Vagina (tissue), 2 donors: ENCODE measurements at regions not wholly inside any gene's neighbourhood (a gene's known extent, or its start where the extent isn't known, plus 50 kb on each side); places are given as distances from the start of the nearest gene placed in this dataset.

Experiments
- DNase-seq, 2 donors: peaks; one replicate each; pipeline ENCODE4 v3.0.0-alpha.2; 2017; ENCODE audit errors: extremely low spot score in 2 of 2
- H3K27ac ChIP-seq: fragments of 200-600 bp; sonication (generic); one replicate; pipeline ENCODE4 v1.5.1; 2019
- H3K27me3 ChIP-seq: fragments of 200-600 bp; sonication (generic); one replicate; pipeline ENCODE4 v1.5.1; 2019
- H3K36me3 ChIP-seq, 2 donors: fragments of 200-600 bp; sonication (generic); one replicate each; pipeline ENCODE4 v1.5.1; 2017 to 2019
- H3K4me1 ChIP-seq: fragments of 200-600 bp; sonication (generic); one replicate; pipeline ENCODE4 v1.5.1; 2019
- H3K4me3 ChIP-seq, 2 donors: fragments of 200-600 bp; sonication (generic); 1 replicate in 1 of 2; 2 replicates in 1 of 2; pipeline ENCODE4 v1.5.1; 2016 to 2019
- H3K9me3 ChIP-seq: fragments of 200-600 bp; sonication (generic); one replicate; pipeline ENCODE4 v1.5.1; 2019
- CTCF ChIP-seq, 3 experiments: fragments of 450-650 bp in 2 of 3; fragments of 200-600 bp in 1 of 3; sonication (generic) in 1 of 3; IDR thresholded peaks; one replicate each; pipeline ENCODE4 v1.5.1; 2017 to 2019; ENCODE audit warnings: antibody characterized with exemption in 3 of 3, mild to moderate bottlenecking in 2 of 3, moderate library complexity in 2 of 3
- POLR2A ChIP-seq, 2 donors: fragments of 450-650 bp; IDR thresholded peaks; one replicate each; pipeline ENCODE4 v1.6.1; 2017; ENCODE audit warnings: antibody characterized with exemption in 2 of 2, mild to moderate bottlenecking in 2 of 2, moderate library complexity in 2 of 2
- POLR2AphosphoS5 ChIP-seq, 2 donors: sonication (generic); formaldehyde crosslinking; IDR thresholded peaks; one replicate each; pipeline ENCODE4 v1.9.0; 2017; ENCODE audit warnings: antibody characterized with exemption in 2 of 2, mild to moderate bottlenecking in 2 of 2, low read depth in 1 of 2; ENCODE audit not compliant: insufficient read depth in 1 of 2
- intact Hi-C: fragments of 100-400 bp; cut with DNase I; formaldehyde crosslinking; loops from one replicate; pipeline ENCODE4 v1.15.1; 2023

GRCh38 chr18:42471885-42472284, 516.9 kb downstream of the PIK3C3 start:
- no peak overlapping the region for H3K27ac ChIP-seq
- no peaks in the 10 kb centered on the region for H3K27me3 ChIP-seq
- H3K4me1 ChIP-seq = no peaks in the 10 kb centered on the region
- TF ChIP-seq CTCF (IDR thresholded peaks at IDR 0.05) (no peak), POLR2AphosphoS5 (IDR thresholded peaks at IDR 0.05; ENCODE audit: insufficient read depth in 1 of 2, low read depth in 1 of 2) (no peak), POLR2A (IDR thresholded peaks at IDR 0.05) (no peak)
- no peak for DNase-seq
- no peaks in the 10 kb centered on the region for H3K9me3 ChIP-seq
- H3K36me3 ChIP-seq = no peaks in the 10 kb centered on the region
- intact Hi-C loops = no loop called here
- H3K4me3 ChIP-seq = no peak overlapping the region

- no peak for TF ChIP-seq CTCF (IDR thresholded peaks at IDR 0.05)
- TF ChIP-seq POLR2A (IDR thresholded peaks at IDR 0.05) = no peak
- TF ChIP-seq POLR2AphosphoS5 (IDR thresholded peaks at IDR 0.05; ENCODE audit: insufficient read depth in 1 of 2, low read depth in 1 of 2) = no peak
These were observed 518.6 kb downstream of the PIK3C3 start for GRCh38 chr18:42473611-42474010.

GRCh38 chr18:42474577-42474976, 519.5 kb downstream of the PIK3C3 start:
- no peak overlapping the region for H3K27ac ChIP-seq
- no peak for DNase-seq
- TF ChIP-seq POLR2A (IDR thresholded peaks at IDR 0.05) (no peak), CTCF (IDR thresholded peaks at IDR 0.05) (no peak), POLR2AphosphoS5 (IDR thresholded peaks at IDR 0.05; ENCODE audit: insufficient read depth in 1 of 2, low read depth in 1 of 2) (no peak)
- H3K4me3 ChIP-seq = no peak overlapping the region
- H3K36me3 ChIP-seq = no peaks in the 10 kb centered on the region
- intact Hi-C loops = no loop called here
- H3K9me3 ChIP-seq = no peaks in the 10 kb centered on the region
- H3K4me1 ChIP-seq = no peaks in the 10 kb centered on the region
- no peaks in the 10 kb centered on the region for H3K27me3 ChIP-seq

More at GRCh38 chr18:42473611-42474010, 518.6 kb downstream of the PIK3C3 start:
- no peak overlapping the region for H3K4me3 ChIP-seq
- no peaks in the 10 kb centered on the region for H3K4me1 ChIP-seq
- intact Hi-C loops = no loop called here
- no peak overlapping the region for H3K27ac ChIP-seq
- no peak for DNase-seq
- no peaks in the 10 kb centered on the region for H3K27me3 ChIP-seq
- H3K9me3 ChIP-seq = no peaks in the 10 kb centered on the region
- no peaks in the 10 kb centered on the region for H3K36me3 ChIP-seq

- Histone ChIP-seq H3K27me3 (no peaks in the 10 kb centered on the region), H3K36me3 (no peaks in the 10 kb centered on the region), H3K9me3 (no peaks in the 10 kb centered on the region), H3K4me3 (no peak overlapping the region), H3K27ac (no peak overlapping the region), H3K4me1 (no peaks in the 10 kb centered on the region)
- no peak for TF ChIP-seq POLR2AphosphoS5 (IDR thresholded peaks at IDR 0.05; ENCODE audit: insufficient read depth in 1 of 2, low read depth in 1 of 2)
- no peak for TF ChIP-seq POLR2A (IDR thresholded peaks at IDR 0.05)
- TF ChIP-seq CTCF (IDR thresholded peaks at IDR 0.05) = no peak
- DNase-seq = no peak
- intact Hi-C loops = no loop called here
These were observed 520.1 kb downstream of the PIK3C3 start for GRCh38 chr18:42475157-42475556.

GRCh38 chr18:42477267-42477666, 522.2 kb downstream of the PIK3C3 start:
- TF ChIP-seq POLR2A (IDR thresholded peaks at IDR 0.05) (no peak), POLR2AphosphoS5 (IDR thresholded peaks at IDR 0.05; ENCODE audit: insufficient read depth in 1 of 2, low read depth in 1 of 2) (no peak), CTCF (IDR thresholded peaks at IDR 0.05) (no peak)
- Histone ChIP-seq H3K4me1 (no peaks in the 10 kb centered on the region), H3K9me3 (no peaks in the 10 kb centered on the region), H3K36me3 (no peaks in the 10 kb centered on the region), H3K4me3 (no peak overlapping the region), H3K27me3 (no peaks in the 10 kb centered on the region), H3K27ac (no peak overlapping the region)
- intact Hi-C loops = no loop called here
- DNase-seq = no peak
